CD14-positive monocyte (primary cell): ENCODE measurements at regions not wholly inside any gene's neighbourhood (a gene's known extent, or its start where the extent isn't known, plus 50 kb on each side); places are given as distances from the start of the nearest gene placed in this dataset.
A peak's percentile ranks its signal among the peaks of the same experiment; 100 is the strongest.

ENCODE experiments used
- DNase-seq, 3 donors: peaks; one replicate each; pipeline ENCODE4 v3.0.0-alpha.2; 2011 to 2022
- H2AFZ ChIP-seq: 2 replicates; pipeline ENCODE4 v1.6.0; 2012; ENCODE audit warnings: mild to moderate bottlenecking, low read depth, low read length, inconsistent platforms; ENCODE audit not compliant: insufficient read depth, poor library complexity, severe bottlenecking
- H3K27ac ChIP-seq, 2 donors: 1 replicate in 1 of 2; 2 replicates in 1 of 2; pipeline ENCODE4 v1.5.1; 2012 to 2013; ENCODE audit warnings: low read length in 2 of 2, control low read depth in 1 of 2, inconsistent platforms in 1 of 2, low read depth in 1 of 2, mild to moderate bottlenecking in 1 of 2
- H3K27me3 ChIP-seq, 2 donors: one replicate each; pipeline versions ENCODE4 v1.6.0 to v1.6.1; 2011 to 2013; ENCODE audit warnings: low read length in 2 of 2; ENCODE audit not compliant: control insufficient read depth in 2 of 2, insufficient read depth in 2 of 2
- H3K36me3 ChIP-seq, 2 donors: replicated peaks in 1 of 2; 1 replicate in 1 of 2; 2 replicates in 1 of 2; pipeline versions ENCODE4 v1.5.1 to v1.6.1; 2012 to 2013; ENCODE audit warnings: low read length in 2 of 2, control low read depth in 1 of 2, inconsistent platforms in 1 of 2, mild to moderate bottlenecking in 1 of 2; ENCODE audit not compliant: insufficient read depth in 2 of 2, control insufficient read depth in 1 of 2
- H3K4me1 ChIP-seq, 2 donors: 1 replicate in 1 of 2; 2 replicates in 1 of 2; pipeline versions ENCODE4 v1.5.1 to v1.6.1; 2012 to 2013; ENCODE audit warnings: low read length in 2 of 2, control low read depth in 1 of 2, inconsistent platforms in 1 of 2, mild to moderate bottlenecking in 1 of 2, moderate library complexity in 1 of 2; ENCODE audit not compliant: insufficient read depth in 2 of 2, control insufficient read depth in 1 of 2
- H3K4me2 ChIP-seq: replicated peaks from 2 replicates; pipeline ENCODE3; 2012; ENCODE audit warnings: low read length, moderate library complexity, mild to moderate bottlenecking; ENCODE audit not compliant: poor library complexity, severe bottlenecking; ENCODE audit errors: extremely low read depth
- H3K4me3 ChIP-seq, 3 experiments: fragments of 200-600 bp in 1 of 3; sonication (generic) in 1 of 3; replicated peaks in 1 of 3; 1 replicate in 2 of 3; 2 replicates in 1 of 3; pipeline ENCODE4 v1.5.1; 2011 to 2013; ENCODE audit warnings: low read length in 3 of 3, mild to moderate bottlenecking in 3 of 3, control low read depth in 2 of 3, low read depth in 2 of 3, inconsistent platforms in 1 of 3, moderate library complexity in 1 of 3
- H3K79me2 ChIP-seq: 2 replicates; pipeline ENCODE4 v1.6.0; 2012; ENCODE audit warnings: mild to moderate bottlenecking, control low read depth, inconsistent platforms, low read length, moderate library complexity; ENCODE audit not compliant: insufficient read depth
- H3K9ac ChIP-seq: 2 replicates; pipeline ENCODE4 v1.6.0; 2017; ENCODE audit warnings: low read length, mild to moderate bottlenecking; ENCODE audit not compliant: insufficient read depth, poor library complexity, severe bottlenecking
- H3K9me3 ChIP-seq, 2 donors: replicated peaks in 1 of 2; 1 replicate in 1 of 2; 2 replicates in 1 of 2; pipeline versions ENCODE4 v1.5.1 to v1.6.1; 2012 to 2013; ENCODE audit warnings: low read length in 2 of 2, control low read depth in 1 of 2; ENCODE audit not compliant: control insufficient read depth in 1 of 2, insufficient read depth in 1 of 2
- H4K20me1 ChIP-seq: 2 replicates; pipeline ENCODE4 v1.6.0; 2012; ENCODE audit warnings: mild to moderate bottlenecking, low read length, control low read depth, moderate library complexity; ENCODE audit not compliant: insufficient read depth
- H3K27ac Mint-ChIP-seq, 7 donors: one replicate each; pipeline ENCODE4 v1.8.0; 2020; ENCODE audit warnings: mild to moderate bottlenecking in 7 of 7, mixed read lengths in 7 of 7, moderate library complexity in 6 of 7, inconsistent platforms in 2 of 7
- H3K27me3 Mint-ChIP-seq, 3 donors: one replicate each; pipeline ENCODE4 v1.8.0; 2021 to 2022; ENCODE audit warnings: low read depth in 3 of 3, mild to moderate bottlenecking in 3 of 3, mixed read lengths in 3 of 3, moderate library complexity in 3 of 3, inconsistent platforms in 1 of 3
- H3K36me3 Mint-ChIP-seq, 2 donors: one replicate each; pipeline ENCODE4 v1.8.0; 2020; ENCODE audit warnings: mixed read lengths in 2 of 2, inconsistent platforms in 1 of 2, mild to moderate bottlenecking in 1 of 2
- H3K4me1 Mint-ChIP-seq: one replicate; pipeline ENCODE4 v1.8.0; 2020; ENCODE audit warnings: mild to moderate bottlenecking, mixed read lengths
- H3K4me3 Mint-ChIP-seq, 2 donors: one replicate each; pipeline ENCODE4 v1.8.0; 2020; ENCODE audit warnings: mild to moderate bottlenecking in 2 of 2, mixed read lengths in 2 of 2, moderate library complexity in 1 of 2
- H3K9me3 Mint-ChIP-seq, 7 donors: one replicate each; pipeline ENCODE4 v1.8.0; 2020 to 2022; ENCODE audit warnings: mixed read lengths in 7 of 7, mild to moderate bottlenecking in 6 of 7, moderate library complexity in 6 of 7, inconsistent platforms in 2 of 7
- WGBS: methylation state at CpG from one replicate; pipeline ENCODE4 v1.1.5; 2013; ENCODE audit warnings: missing lambda C conversion rate; ENCODE audit not compliant: insufficient coverage; 5-methylcytosine and 5-hydroxymethylcytosine counted together
- intact Hi-C, 2 donors: fragments of 100-400 bp; cut with micrococcal nuclease; formaldehyde crosslinking; loops; one replicate each; pipeline versions ENCODE4 v1.15.0 to v1.15.1; 2023
- TF ChIP-seq, protein P1 (sequence below): fragments of 200-600 bp; IDR thresholded peaks from one replicate; pipeline ENCODE4 v1.8.0; 2022; ENCODE audit warnings: antibody characterized with exemption, mild to moderate bottlenecking

DNA sequence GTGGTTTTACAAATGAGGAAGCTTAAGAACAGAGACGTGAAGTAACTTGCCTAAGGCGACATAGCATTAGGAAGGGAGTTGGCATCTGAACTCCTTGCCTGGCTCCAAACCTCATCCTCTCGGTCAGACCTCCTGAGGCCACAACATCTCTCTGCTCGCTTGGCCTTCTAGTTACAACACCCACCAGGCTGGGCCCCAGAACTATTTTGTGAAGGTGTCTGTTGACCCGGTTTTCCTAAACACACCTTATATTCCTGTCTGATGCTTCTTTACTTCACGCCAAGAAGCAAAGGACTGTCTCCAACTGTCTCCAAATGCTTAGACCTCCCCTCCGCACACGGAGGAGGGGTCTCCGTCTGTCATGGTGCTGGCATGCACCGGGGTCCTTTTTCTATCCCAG lies 326.6 kb downstream of the THBS2 start:
- no peak overlapping the region for H2AFZ ChIP-seq
- H3K4me1 ChIP-seq: no peaks in the 10 kb centered on the region
- intact Hi-C loops: no loop called here
- H3K4me3 ChIP-seq: no peak overlapping the region
- no peak for DNase-seq
- H3K4me2 ChIP-seq: no peak overlapping the region
- H3K4me3 Mint-ChIP-seq: no peak overlapping the region
- no peaks in the 10 kb centered on the region for H4K20me1 ChIP-seq
- TF ChIP-seq, protein P1, sequence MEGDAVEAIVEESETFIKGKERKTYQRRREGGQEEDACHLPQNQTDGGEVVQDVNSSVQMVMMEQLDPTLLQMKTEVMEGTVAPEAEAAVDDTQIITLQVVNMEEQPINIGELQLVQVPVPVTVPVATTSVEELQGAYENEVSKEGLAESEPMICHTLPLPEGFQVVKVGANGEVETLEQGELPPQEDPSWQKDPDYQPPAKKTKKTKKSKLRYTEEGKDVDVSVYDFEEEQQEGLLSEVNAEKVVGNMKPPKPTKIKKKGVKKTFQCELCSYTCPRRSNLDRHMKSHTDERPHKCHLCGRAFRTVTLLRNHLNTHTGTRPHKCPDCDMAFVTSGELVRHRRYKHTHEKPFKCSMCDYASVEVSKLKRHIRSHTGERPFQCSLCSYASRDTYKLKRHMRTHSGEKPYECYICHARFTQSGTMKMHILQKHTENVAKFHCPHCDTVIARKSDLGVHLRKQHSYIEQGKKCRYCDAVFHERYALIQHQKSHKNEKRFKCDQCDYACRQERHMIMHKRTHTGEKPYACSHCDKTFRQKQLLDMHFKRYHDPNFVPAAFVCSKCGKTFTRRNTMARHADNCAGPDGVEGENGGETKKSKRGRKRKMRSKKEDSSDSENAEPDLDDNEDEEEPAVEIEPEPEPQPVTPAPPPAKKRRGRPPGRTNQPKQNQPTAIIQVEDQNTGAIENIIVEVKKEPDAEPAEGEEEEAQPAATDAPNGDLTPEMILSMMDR: no peak
- peaks cover 23 to 42% of the 10 kb centered on the region in 2 donors for H3K9me3 ChIP-seq
- peaks cover 0 to 5% (median 2%) of the 10 kb centered on the region in 3 donors for H3K27me3 Mint-ChIP-seq
- H3K36me3 Mint-ChIP-seq: no peaks in the 10 kb centered on the region
- no peaks in the 10 kb centered on the region for H3K79me2 ChIP-seq
- peaks cover 5 to 29% (median 18%) of the 10 kb centered on the region in 7 donors for H3K9me3 Mint-ChIP-seq
- no peaks in the 10 kb centered on the region for H3K4me1 Mint-ChIP-seq
- H3K27ac Mint-ChIP-seq: no peak overlapping the region
- no peaks in the 10 kb centered on the region for H3K27me3 ChIP-seq
- H3K27ac ChIP-seq: no peak overlapping the region
- no peak overlapping the region for H3K9ac ChIP-seq
- 91% methylated on average over 7 of the region's 10 CpGs for WGBS
- H3K36me3 ChIP-seq: no peaks in the 10 kb centered on the region

- 71% methylated on average over 15 of the region's 15 CpGs for WGBS
- no peak for DNase-seq
- H3K27ac ChIP-seq: no peak overlapping the region
- Mint-ChIP-seq H3K4me3 (no peak overlapping the region), H3K9me3 (peaks cover 5 to 29% (median 18%) of the 10 kb centered on the region in 7 donors), H3K4me1 (no peaks in the 10 kb centered on the region), H3K27me3 (peaks cover 0 to 5% (median 2%) of the 10 kb centered on the region in 3 donors), H3K36me3 (no peaks in the 10 kb centered on the region), H3K27ac (peak overlapping the region in 1 of 7 donors; percentile 54)
- peaks cover 18 to 35% of the 10 kb centered on the region in 2 donors for H3K9me3 ChIP-seq
- TF ChIP-seq, protein P1: no peak
- intact Hi-C loops: no loop called here
- no peak overlapping the region for H3K4me3 ChIP-seq
- H3K4me2 ChIP-seq: no peak overlapping the region
- H2AFZ ChIP-seq: no peak overlapping the region
- no peaks in the 10 kb centered on the region for H3K27me3 ChIP-seq
- H3K79me2 ChIP-seq: no peaks in the 10 kb centered on the region
- no peaks in the 10 kb centered on the region for H3K36me3 ChIP-seq
- H3K4me1 ChIP-seq: no peaks in the 10 kb centered on the region
- H4K20me1 ChIP-seq: no peaks in the 10 kb centered on the region
- no peak overlapping the region for H3K9ac ChIP-seq
These were observed 327.3 kb downstream of the THBS2 start for GRCh38 chr6:168926306-168926705.
